A549 (cell line): ENCODE measurements at regions not wholly inside any gene's neighbourhood (a gene's known extent, or its start where the extent isn't known, plus 50 kb on each side); places are given as distances from the start of the nearest gene placed in this dataset.

Experiments used
- ATAC-seq, 2 experiments: fragments of 200-7000 bp in 1 of 2; fragments of >200 bp in 1 of 2; cut with Nextera tagmentation in 1 of 2; cut with Tn5 transposase in 1 of 2; 3 replicates each; pipeline versions ENCODE4 v1.8.0 to v1.9.1; 2018 to 2020; ENCODE audit warnings: mild to moderate bottlenecking in 1 of 2, moderate library complexity in 1 of 2
- CTCF ChIA-PET: fragments of 300-600 bp; sonication (Branson Sonifier 250); formaldehyde crosslinking; extraction: SDS; loops from one replicate; lab custom pipeline; 2021; ENCODE audit warnings: antibody characterized with exemption, inconsistent platforms; lab: Yijun Ruan, JAX
- POLR2A ChIA-PET: fragments of 350-600 bp; formaldehyde crosslinking; extraction: SDS; loops from one replicate; lab custom pipeline; 2021; ENCODE audit warnings: antibody characterized with exemption, inconsistent platforms; lab: Yijun Ruan, JAX
- DNase-seq, 2 experiments: peaks; one replicate each; pipeline versions ENCODE4 v3.0.0 to v3.0.0-alpha.2; 2011 to 2016; ENCODE audit warnings: low read depth in 1 of 2, low spot score in 1 of 2
- FAIRE-seq: peaks from 2 replicates; lab custom pipeline; 2011; peaks lifted over from hg19 to GRCh38; lab: Jason Lieb, UNC
- H3K27ac ChIP-seq, 2 experiments: fragments of >200 bp; sonication (Bioruptor Twin); formaldehyde crosslinking; 3 replicates each; pipeline ENCODE4 v1.5.1; 2016 to 2017
- H3K4me1 ChIP-seq: fragments of >200 bp; sonication (Bioruptor Twin); formaldehyde crosslinking; 3 replicates; pipeline ENCODE4 v1.6.1; 2016
- H3K4me2 ChIP-seq: fragments of >200 bp; sonication (Bioruptor Twin); formaldehyde crosslinking; 3 replicates; pipeline ENCODE4 v1.6.1; 2016
- H3K4me3 ChIP-seq: fragments of >200 bp; sonication (Bioruptor Twin); formaldehyde crosslinking; 3 replicates; pipeline ENCODE4 v1.5.1; 2016
- H3K9me3 ChIP-seq: fragments of >200 bp; sonication (Bioruptor Twin); formaldehyde crosslinking; 3 replicates; pipeline ENCODE4 v1.6.1; 2016
- BHLHE40 ChIP-seq: IDR thresholded peaks from 2 replicates; pipeline ENCODE4 v1.6.1; 2012; ENCODE audit warnings: low read depth, low read length, inconsistent platforms
- CHD2 ChIP-seq: fragments of 150-350 bp; IDR thresholded peaks from 2 replicates; pipeline ENCODE4 v1.6.1; 2014; ENCODE audit warnings: low read length; ENCODE audit not compliant: partially characterized antibody
- EHF ChIP-seq: fragments of 250-450 bp; sonication (Bioruptor Pico); IDR thresholded peaks from 2 replicates; pipeline ENCODE4 v1.5.0; 2020; ENCODE audit warnings: mild to moderate bottlenecking
- ELK1 ChIP-seq: fragments of 150-350 bp; IDR thresholded peaks from 2 replicates; pipeline ENCODE4 v1.6.1; 2014; ENCODE audit warnings: low read depth, mild to moderate bottlenecking, low read length
- FOSL2 ChIP-seq, 2 experiments: fragments of 450-650 bp in 1 of 2; fragments of >200 bp in 1 of 2; sonication (Bioruptor Twin) in 1 of 2; formaldehyde crosslinking; IDR thresholded peaks; 2 replicates each; pipeline versions ENCODE4 v1.5.0 to v1.6.1; 2016 to 2020; ENCODE audit warnings: mild to moderate bottlenecking in 1 of 2, moderate library complexity in 1 of 2
- FOXS1 ChIP-seq: fragments of 250-450 bp; sonication (Bioruptor Pico); IDR thresholded peaks from 2 replicates; pipeline ENCODE4 v1.5.0; 2020; ENCODE audit warnings: mild to moderate bottlenecking, moderate library complexity
- HDAC2 ChIP-seq: fragments of 200-600 bp; sonication (generic); IDR thresholded peaks from 2 replicates; pipeline ENCODE4 v1.6.1; 2016
- HOXA7 ChIP-seq: fragments of 250-450 bp; sonication (Bioruptor Pico); IDR thresholded peaks from 2 replicates; pipeline ENCODE4 v1.5.0; 2020; ENCODE audit warnings: mild to moderate bottlenecking, moderate library complexity
- HOXB5 ChIP-seq: fragments of 250-450 bp; sonication (Bioruptor Pico); IDR thresholded peaks from 2 replicates; pipeline ENCODE4 v1.5.0; 2020; ENCODE audit warnings: mild to moderate bottlenecking, moderate library complexity
- JUN ChIP-seq, 2 experiments: fragments of >200 bp; sonication (Bioruptor Twin); formaldehyde crosslinking; IDR thresholded peaks; 2 replicates in 1 of 2; 3 replicates in 1 of 2; pipeline ENCODE4 v1.6.1; 2016 to 2017
- JUNB ChIP-seq: fragments of >200 bp; sonication (Bioruptor Twin); formaldehyde crosslinking; IDR thresholded peaks from 2 replicates; pipeline ENCODE4 v1.6.1; 2016
- KDM1A ChIP-seq: fragments of 200-600 bp; sonication (generic); IDR thresholded peaks from 2 replicates; pipeline ENCODE4 v1.6.1; 2016; ENCODE audit warnings: low read depth, mild to moderate bottlenecking
- NPAS2 ChIP-seq: fragments of 250-450 bp; sonication (Bioruptor Pico); IDR thresholded peaks from 2 replicates; pipeline ENCODE4 v1.8.0; 2022; ENCODE audit warnings: mild to moderate bottlenecking, moderate library complexity, borderline replicate concordance
- NR3C1 ChIP-seq: fragments of >200 bp; sonication (Bioruptor Twin); formaldehyde crosslinking; IDR thresholded peaks from 3 replicates; pipeline ENCODE4 v1.6.1; 2017
- PHF8 ChIP-seq: fragments of 200-600 bp; sonication (generic); IDR thresholded peaks from 2 replicates; pipeline ENCODE4 v1.6.1; 2016; ENCODE audit warnings: low read depth, mild to moderate bottlenecking, antibody characterized with exemption, moderate library complexity, borderline replicate concordance
- POLR2A ChIP-seq: IDR thresholded peaks from 2 replicates; pipeline ENCODE4 v1.6.1; 2012; ENCODE audit warnings: mild to moderate bottlenecking, low read length
- POLR2AphosphoS2 ChIP-seq: conservative IDR thresholded peaks from 2 replicates; pipeline ENCODE4 v1.6.1; 2012; ENCODE audit warnings: low read length, improper control_type of control experiment, inconsistent platforms
- RARB ChIP-seq: fragments of 250-450 bp; sonication (Bioruptor Pico); IDR thresholded peaks from 2 replicates; pipeline ENCODE4 v1.8.0; 2021; ENCODE audit warnings: mild to moderate bottlenecking, moderate library complexity
- RCOR1 ChIP-seq: fragments of 150-350 bp; IDR thresholded peaks from 2 replicates; pipeline ENCODE4 v1.6.1; 2014; ENCODE audit warnings: antibody characterized with exemption, low read length, low read depth
- SMC3 ChIP-seq: fragments of >200 bp; sonication (Bioruptor Twin); formaldehyde crosslinking; IDR thresholded peaks from 3 replicates; pipeline ENCODE4 v1.6.1; 2018; ENCODE audit warnings: inconsistent platforms
- SREBF2 ChIP-seq: fragments of 450-650 bp; IDR thresholded peaks from 2 replicates; pipeline ENCODE4 v1.6.1; 2014; ENCODE audit warnings: mild to moderate bottlenecking, moderate library complexity
- TP53 ChIP-seq: fragments of 250-450 bp; sonication (Bioruptor Pico); IDR thresholded peaks from 2 replicates; pipeline ENCODE4 v1.5.0; 2021; ENCODE audit warnings: mild to moderate bottlenecking, moderate library complexity
- ZC3H11A ChIP-seq: fragments of 450-650 bp; IDR thresholded peaks from 2 replicates; pipeline ENCODE4 v1.6.1; 2014; ENCODE audit warnings: antibody characterized with exemption, mild to moderate bottlenecking
- ZNF302 ChIP-seq: fragments of 250-450 bp; sonication (Bioruptor Pico); IDR thresholded peaks from 2 replicates; pipeline ENCODE4 v1.9.0; 2021; ENCODE audit warnings: inconsistent platforms, mild to moderate bottlenecking, moderate library complexity
- WGBS: methylation state at CpG from one replicate; pipeline ENCODE4 v1.1.6; 2017; ENCODE audit errors: missing lambda C conversion rate; 5-methylcytosine and 5-hydroxymethylcytosine counted together
- TF ChIP-seq, protein P1 (sequence below): fragments of 450-650 bp; IDR thresholded peaks from 2 replicates; pipeline ENCODE4 v1.6.1; 2014; ENCODE audit warnings: antibody characterized with exemption
- TF ChIP-seq, protein P2 (sequence below): fragments of >200 bp; sonication (Bioruptor Twin); formaldehyde crosslinking; IDR thresholded peaks from 3 replicates; pipeline ENCODE4 v1.6.1; 2016
- TF ChIP-seq, protein P3 (sequence below): fragments of >200 bp; sonication (Bioruptor Twin); formaldehyde crosslinking; IDR thresholded peaks from 3 replicates; pipeline ENCODE4 v1.5.1; 2016
- TF ChIP-seq, protein P4 (sequence below): IDR thresholded peaks from 2 replicates; pipeline ENCODE4 v1.6.1; 2012; ENCODE audit warnings: low read depth, borderline replicate concordance

GRCh38 chr3:41115069-41115468 is 84.2 kb upstream of the CTNNB1 start (continued):
- TF ChIP-seq KDM1A (no peak), SMC3 (no peak), CHD2 (no peak)
- TF ChIP-seq, protein P1, sequence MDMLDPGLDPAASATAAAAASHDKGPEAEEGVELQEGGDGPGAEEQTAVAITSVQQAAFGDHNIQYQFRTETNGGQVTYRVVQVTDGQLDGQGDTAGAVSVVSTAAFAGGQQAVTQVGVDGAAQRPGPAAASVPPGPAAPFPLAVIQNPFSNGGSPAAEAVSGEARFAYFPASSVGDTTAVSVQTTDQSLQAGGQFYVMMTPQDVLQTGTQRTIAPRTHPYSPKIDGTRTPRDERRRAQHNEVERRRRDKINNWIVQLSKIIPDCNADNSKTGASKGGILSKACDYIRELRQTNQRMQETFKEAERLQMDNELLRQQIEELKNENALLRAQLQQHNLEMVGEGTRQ: no peak

GRCh38 chr3:41116851-41117250 is 82.5 kb upstream of the CTNNB1 start:
- Histone ChIP-seq H3K4me3 (no peak overlapping the region), H3K4me1 (no peaks in the 10 kb centered on the region), H3K9me3 (no peaks in the 10 kb centered on the region), H3K4me2 (no peak overlapping the region), H3K27ac (no peak overlapping the region)
- DNase-seq (no peak), ATAC-seq (no peak), FAIRE-seq (no peak)
- WGBS: 58% methylated on average over 8 of the region's 8 CpGs
- no peak for TF ChIP-seq KDM1A
- TF ChIP-seq FOSL2 (IDR thresholded peaks at IDR 0.05): no peak
- TF ChIP-seq FOSL2 (CRISPR knock-in tag; IDR thresholded peaks at IDR 0.05): no peak
- no peak for TF ChIP-seq NPAS2
- TF ChIP-seq RARB: no peak
- no peak for TF ChIP-seq POLR2AphosphoS2
- TF ChIP-seq POLR2A: no peak
- TF ChIP-seq, protein P2, sequence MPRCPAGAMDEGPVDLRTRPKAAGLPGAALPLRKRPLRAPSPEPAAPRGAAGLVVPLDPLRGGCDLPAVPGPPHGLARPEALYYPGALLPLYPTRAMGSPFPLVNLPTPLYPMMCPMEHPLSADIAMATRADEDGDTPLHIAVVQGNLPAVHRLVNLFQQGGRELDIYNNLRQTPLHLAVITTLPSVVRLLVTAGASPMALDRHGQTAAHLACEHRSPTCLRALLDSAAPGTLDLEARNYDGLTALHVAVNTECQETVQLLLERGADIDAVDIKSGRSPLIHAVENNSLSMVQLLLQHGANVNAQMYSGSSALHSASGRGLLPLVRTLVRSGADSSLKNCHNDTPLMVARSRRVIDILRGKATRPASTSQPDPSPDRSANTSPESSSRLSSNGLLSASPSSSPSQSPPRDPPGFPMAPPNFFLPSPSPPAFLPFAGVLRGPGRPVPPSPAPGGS: no peak
- TF ChIP-seq SREBF2: no peak
- ChIA-PET POLR2A (no interaction called here), CTCF (no interaction called here)

GRCh38 chr3:41117398-41117870 is 81.9 kb upstream of the CTNNB1 start:
- Histone ChIP-seq H3K4me3 (no peak overlapping the region), H3K4me1 (no peaks in the 10 kb centered on the region), H3K27ac (no peak overlapping the region), H3K4me2 (no peak overlapping the region), H3K9me3 (no peaks in the 10 kb centered on the region)
- TF ChIP-seq NR3C1 (no peak), EHF (no peak), HDAC2 (no peak), PHF8 (no peak), FOXS1 (CRISPR knock-in tag) (no peak), RCOR1 (no peak), HOXA7 (CRISPR knock-in tag) (no peak), HOXB5 (CRISPR knock-in tag) (no peak), BHLHE40 (no peak), JUN (IDR thresholded peaks at IDR 0.05) (no peak), ZC3H11A (no peak), JUNB (no peak), ZNF302 (CRISPR knock-in tag) (no peak), TP53 (CRISPR knock-in tag) (no peak), ELK1 (no peak)
- TF ChIP-seq, protein P3, sequence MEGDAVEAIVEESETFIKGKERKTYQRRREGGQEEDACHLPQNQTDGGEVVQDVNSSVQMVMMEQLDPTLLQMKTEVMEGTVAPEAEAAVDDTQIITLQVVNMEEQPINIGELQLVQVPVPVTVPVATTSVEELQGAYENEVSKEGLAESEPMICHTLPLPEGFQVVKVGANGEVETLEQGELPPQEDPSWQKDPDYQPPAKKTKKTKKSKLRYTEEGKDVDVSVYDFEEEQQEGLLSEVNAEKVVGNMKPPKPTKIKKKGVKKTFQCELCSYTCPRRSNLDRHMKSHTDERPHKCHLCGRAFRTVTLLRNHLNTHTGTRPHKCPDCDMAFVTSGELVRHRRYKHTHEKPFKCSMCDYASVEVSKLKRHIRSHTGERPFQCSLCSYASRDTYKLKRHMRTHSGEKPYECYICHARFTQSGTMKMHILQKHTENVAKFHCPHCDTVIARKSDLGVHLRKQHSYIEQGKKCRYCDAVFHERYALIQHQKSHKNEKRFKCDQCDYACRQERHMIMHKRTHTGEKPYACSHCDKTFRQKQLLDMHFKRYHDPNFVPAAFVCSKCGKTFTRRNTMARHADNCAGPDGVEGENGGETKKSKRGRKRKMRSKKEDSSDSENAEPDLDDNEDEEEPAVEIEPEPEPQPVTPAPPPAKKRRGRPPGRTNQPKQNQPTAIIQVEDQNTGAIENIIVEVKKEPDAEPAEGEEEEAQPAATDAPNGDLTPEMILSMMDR: no peak
- TF ChIP-seq, protein P1: no peak
- TF ChIP-seq, protein P4, sequence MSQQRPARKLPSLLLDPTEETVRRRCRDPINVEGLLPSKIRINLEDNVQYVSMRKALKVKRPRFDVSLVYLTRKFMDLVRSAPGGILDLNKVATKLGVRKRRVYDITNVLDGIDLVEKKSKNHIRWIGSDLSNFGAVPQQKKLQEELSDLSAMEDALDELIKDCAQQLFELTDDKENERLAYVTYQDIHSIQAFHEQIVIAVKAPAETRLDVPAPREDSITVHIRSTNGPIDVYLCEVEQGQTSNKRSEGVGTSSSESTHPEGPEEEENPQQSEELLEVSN: no peak
- DNase-seq (peak in 1 of 2 experiments; percentile 48), FAIRE-seq (no peak), ATAC-seq (peak in 1 of 2 experiments; percentile 23; a peak in 1 of 6 replicates)
- CTCF ChIA-PET: no interaction called here
- POLR2A ChIA-PET: no interaction called here
- WGBS: 84% methylated on average over 15 of the region's 15 CpGs
